ENCODE measurements at regions not wholly inside any gene's neighbourhood (a gene's known extent, or its start where the extent isn't known, plus 50 kb on each side); places are given as distances from the start of the nearest gene placed in this dataset.

DNA sequence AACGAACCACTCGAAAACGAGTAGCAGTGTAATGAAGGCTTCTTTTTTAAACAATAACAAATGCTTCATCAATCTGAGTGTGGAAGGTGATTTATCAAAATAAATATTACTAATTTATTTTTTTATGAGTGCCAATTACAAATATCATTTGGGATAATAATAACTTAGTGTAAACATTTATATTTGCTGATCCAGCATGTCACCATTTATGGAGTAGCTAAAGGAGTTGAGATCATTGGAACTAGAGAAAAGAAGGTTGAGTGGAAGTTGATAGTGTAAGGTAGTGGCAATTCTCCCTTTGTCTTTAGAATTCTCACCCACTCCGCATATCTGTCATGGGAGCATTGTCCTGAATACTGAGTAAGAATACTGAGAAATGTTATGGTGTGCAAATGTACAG lies 67.1 kb upstream of the KIF26B start:
- TF ChIP-seq, protein P1, sequence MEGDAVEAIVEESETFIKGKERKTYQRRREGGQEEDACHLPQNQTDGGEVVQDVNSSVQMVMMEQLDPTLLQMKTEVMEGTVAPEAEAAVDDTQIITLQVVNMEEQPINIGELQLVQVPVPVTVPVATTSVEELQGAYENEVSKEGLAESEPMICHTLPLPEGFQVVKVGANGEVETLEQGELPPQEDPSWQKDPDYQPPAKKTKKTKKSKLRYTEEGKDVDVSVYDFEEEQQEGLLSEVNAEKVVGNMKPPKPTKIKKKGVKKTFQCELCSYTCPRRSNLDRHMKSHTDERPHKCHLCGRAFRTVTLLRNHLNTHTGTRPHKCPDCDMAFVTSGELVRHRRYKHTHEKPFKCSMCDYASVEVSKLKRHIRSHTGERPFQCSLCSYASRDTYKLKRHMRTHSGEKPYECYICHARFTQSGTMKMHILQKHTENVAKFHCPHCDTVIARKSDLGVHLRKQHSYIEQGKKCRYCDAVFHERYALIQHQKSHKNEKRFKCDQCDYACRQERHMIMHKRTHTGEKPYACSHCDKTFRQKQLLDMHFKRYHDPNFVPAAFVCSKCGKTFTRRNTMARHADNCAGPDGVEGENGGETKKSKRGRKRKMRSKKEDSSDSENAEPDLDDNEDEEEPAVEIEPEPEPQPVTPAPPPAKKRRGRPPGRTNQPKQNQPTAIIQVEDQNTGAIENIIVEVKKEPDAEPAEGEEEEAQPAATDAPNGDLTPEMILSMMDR (conservative IDR thresholded peaks at IDR 0.05; ENCODE audit: low read length): no peak
- TF ChIP-seq EZH2phosphoT487 (IDR thresholded peaks at IDR 0.05; ENCODE audit: borderline replicate concordance): no peak

Data from Loucy (cell line).